Kidney (tissue), 13 donors: ENCODE measurements at regions not wholly inside any gene's neighbourhood (a gene's known extent, or its start where the extent isn't known, plus 50 kb on each side); places are given as distances from the start of the nearest gene placed in this dataset.
A peak's percentile ranks its signal among the peaks of the same experiment; 100 is the strongest.

Experiments
- DNase-seq, 5 donors: peaks; one replicate each; pipeline ENCODE4 v3.0.0-alpha.2; 2013 to 2020
- FAIRE-seq: peaks from 2 replicates; lab custom pipeline; 2012; peaks lifted over from hg19 to GRCh38; lab: Jason Lieb, UNC
- H3K27ac ChIP-seq, 2 donors: one replicate each; pipeline ENCODE4 v1.7.0; 2013; ENCODE audit warnings: low read depth in 2 of 2, low read length in 2 of 2, inconsistent platforms in 1 of 2
- H3K27me3 ChIP-seq: one replicate; pipeline ENCODE4 v1.7.1; 2013; ENCODE audit warnings: low read length, inconsistent platforms; ENCODE audit not compliant: control insufficient read depth, insufficient read depth
- H3K36me3 ChIP-seq, 3 donors: one replicate each; pipeline versions ENCODE4 v1.7.0 to v1.7.1; 2013; ENCODE audit warnings: low read length in 3 of 3, control low read depth in 1 of 3, inconsistent platforms in 1 of 3; ENCODE audit not compliant: insufficient read depth in 3 of 3, control insufficient read depth in 2 of 3
- H3K4me1 ChIP-seq, 3 donors: one replicate each; pipeline versions ENCODE4 v1.7.0 to v1.7.1; 2013; ENCODE audit warnings: low read length in 3 of 3, inconsistent platforms in 1 of 3, low read depth in 1 of 3; ENCODE audit not compliant: control insufficient read depth in 2 of 3, insufficient read depth in 2 of 3
- H3K4me3 ChIP-seq, 3 donors: one replicate each; pipeline versions ENCODE4 v1.7.0 to v1.8.1; 2013; ENCODE audit warnings: low read length in 3 of 3, control low read depth in 1 of 3, inconsistent platforms in 1 of 3
- H3K9ac ChIP-seq, 3 donors: one replicate each; pipeline versions ENCODE4 v1.7.0 to v1.7.1; 2013; ENCODE audit warnings: low read length in 3 of 3, control low read depth in 1 of 3, inconsistent platforms in 1 of 3
- H3K9me3 ChIP-seq, 3 donors: one replicate each; pipeline versions ENCODE4 v1.7.0 to v1.7.1; 2013; ENCODE audit warnings: low read length in 3 of 3, control low read depth in 1 of 3, inconsistent platforms in 1 of 3; ENCODE audit not compliant: control insufficient read depth in 2 of 3, insufficient read depth in 1 of 3
- CTCF ChIP-seq: IDR thresholded peaks from 3 replicates; pipeline ENCODE4 v1.5.1; 2012; ENCODE audit warnings: mild to moderate bottlenecking, moderate library complexity, borderline replicate concordance; ENCODE audit not compliant: insufficient read depth; ENCODE audit errors: extremely low read depth
- intact Hi-C: fragments of 100-400 bp; cut with DNase I; formaldehyde crosslinking; loops from one replicate; pipeline ENCODE4 v1.11.1; 2022
- donor health status: control.
- donor health status: control.
- donor health status: control.
- donor health status: control.
- donor health status: control.
- donor health status: DM: yes; HTN: yes; CAD: no.
- donor health status: Normal renal cell carcinoma (clear cell type).

DNA sequence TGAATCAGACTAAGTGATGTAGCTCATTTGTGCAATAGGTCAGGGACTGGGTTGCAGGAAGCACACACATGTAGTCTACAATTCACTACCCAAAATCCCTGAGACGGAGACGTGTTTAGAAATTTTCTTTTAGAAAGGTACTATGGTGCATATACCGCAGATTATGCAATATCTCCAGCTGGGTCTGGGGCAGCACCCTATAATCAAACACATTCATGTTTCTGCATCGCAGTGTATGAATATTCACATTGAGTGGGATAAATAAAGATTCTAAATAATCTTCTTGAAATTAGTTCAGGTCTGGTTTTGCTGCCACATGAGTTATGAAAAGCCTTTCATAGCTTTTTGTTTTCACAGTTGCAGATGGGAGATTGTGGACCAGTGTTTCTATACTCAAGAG lies 395.7 kb upstream of the FANCL start:
- H3K27me3 ChIP-seq = no peaks in the 10 kb centered on the region

GRCh38 chr2:58635801-58636375 lies 394.8 kb upstream of the FANCL start:
- Histone ChIP-seq H3K4me3 (no peak overlapping the region), H3K9ac (no peak overlapping the region), H3K36me3 (no peaks in the 10 kb centered on the region), H3K27me3 (no peaks in the 10 kb centered on the region), H3K4me1 (no peaks in the 10 kb centered on the region), H3K9me3 (no peaks in the 10 kb centered on the region), H3K27ac (no peak overlapping the region)
- no peak for TF ChIP-seq CTCF
- intact Hi-C loops = no loop called here
- no peak for DNase-seq
- FAIRE-seq = no peak

More for the DNA sequence above, 395.7 kb upstream of the FANCL start:
- no peaks in the 10 kb centered on the region for H3K9me3 ChIP-seq
- intact Hi-C loops = no loop called here
- DNase-seq (no peak), FAIRE-seq (no peak)
- no peak overlapping the region for H3K4me3 ChIP-seq
- H3K36me3 ChIP-seq = no peaks in the 10 kb centered on the region
- no peak overlapping the region for H3K27ac ChIP-seq
- TF ChIP-seq CTCF = no peak
- H3K9ac ChIP-seq = no peak overlapping the region
- no peaks in the 10 kb centered on the region for H3K4me1 ChIP-seq

- Histone ChIP-seq H3K9me3 (no peaks in the 10 kb centered on the region), H3K27ac (no peak overlapping the region), H3K27me3 (no peaks in the 10 kb centered on the region), H3K4me1 (no peaks in the 10 kb centered on the region), H3K36me3 (no peaks in the 10 kb centered on the region), H3K9ac (no peak overlapping the region), H3K4me3 (no peak overlapping the region)
- FAIRE-seq = no peak
- intact Hi-C loops = no loop called here
- peak in 3 of 5 donors; percentile 15 to 56 (median 22) for DNase-seq
- no peak for TF ChIP-seq CTCF
Measured at GRCh38 chr2:58634653-58635370, 393.7 kb upstream of the FANCL start.
